PC-9 (cell line): ENCODE measurements at regions not wholly inside any gene's neighbourhood (a gene's known extent, or its start where the extent isn't known, plus 50 kb on each side); places are given as distances from the start of the nearest gene placed in this dataset.

Source experiments
- BruUV-seq: library from RNA; stranded (reverse); fragments of 400-500 nt; replicated peaks from 2 replicates; lab custom pipeline; 2021; lab: Mats Ljungman, UMichigan
- CTCF ChIA-PET: fragments of 300-600 bp; sonication (Branson Sonifier 250); formaldehyde crosslinking; loops from one replicate; lab custom pipeline; 2022; ENCODE audit warnings: antibody characterized with exemption; lab: Charles Lee
- POLR2A ChIA-PET: fragments of 300-600 bp; sonication (Branson Sonifier 250); formaldehyde crosslinking; loops from one replicate; lab custom pipeline; 2022; ENCODE audit warnings: antibody characterized with exemption; ENCODE audit not compliant: unreplicated experiment; lab: Charles Lee
- DNase-seq, 2 experiments: peaks; one replicate each; pipeline versions ENCODE4 v3.0.0 to v3.0.0-alpha.2; 2015 to 2022; ENCODE audit warnings: mixed read lengths in 1 of 2
- H2AFZ ChIP-seq: fragments of 200-600 bp; sonication (generic); 2 replicates; pipeline ENCODE4 v1.8.1; 2017; ENCODE audit warnings: antibody characterized with exemption
- H3F3A ChIP-seq: fragments of 200-600 bp; sonication (generic); 2 replicates; pipeline ENCODE4 v1.8.1; 2017; ENCODE audit warnings: antibody characterized with exemption, mild to moderate bottlenecking, low read depth; ENCODE audit not compliant: insufficient read depth
- H3K27ac ChIP-seq: fragments of 200-600 bp; sonication (generic); 2 replicates; pipeline ENCODE4 v1.6.1; 2016; ENCODE audit warnings: mixed run types
- H3K27me3 ChIP-seq: fragments of 200-600 bp; sonication (generic); 2 replicates; pipeline ENCODE4 v1.6.1; 2016; ENCODE audit warnings: low read depth, mixed run types; ENCODE audit not compliant: insufficient read depth
- H3K36me3 ChIP-seq: fragments of 200-600 bp; sonication (generic); 2 replicates; pipeline ENCODE4 v1.6.1; 2016; ENCODE audit warnings: low read depth, mixed run types
- H3K4me1 ChIP-seq: fragments of 200-600 bp; sonication (generic); replicated peaks from 2 replicates; pipeline ENCODE4 v1.6.1; 2016; ENCODE audit warnings: mixed run types; ENCODE audit not compliant: insufficient read depth
- H3K4me2 ChIP-seq: fragments of 200-600 bp; sonication (generic); 2 replicates; pipeline ENCODE4 v1.6.1; 2017; ENCODE audit warnings: mixed run types
- H3K4me3 ChIP-seq: fragments of 200-600 bp; sonication (generic); 2 replicates; pipeline ENCODE4 v1.6.1; 2016; ENCODE audit warnings: mixed run types
- H3K79me2 ChIP-seq: fragments of 200-600 bp; sonication (generic); 2 replicates; pipeline ENCODE4 v1.6.1; 2017; ENCODE audit warnings: low read depth, mixed run types
- H3K9me2 ChIP-seq: fragments of 200-600 bp; sonication (generic); 2 replicates; pipeline ENCODE4 v1.8.1; 2017; ENCODE audit warnings: mild to moderate bottlenecking; ENCODE audit not compliant: insufficient read depth
- H3K9me3 ChIP-seq: fragments of 200-600 bp; sonication (generic); 2 replicates; pipeline ENCODE4 v1.8.1; 2016; ENCODE audit warnings: low read depth; ENCODE audit not compliant: insufficient read depth
- H4K20me1 ChIP-seq: fragments of 200-600 bp; sonication (generic); 2 replicates; pipeline ENCODE4 v1.8.1; 2017; ENCODE audit not compliant: insufficient read depth
- CTCF ChIP-seq: fragments of 200-600 bp; sonication (generic); conservative IDR thresholded peaks from 2 replicates; pipeline ENCODE4 v1.6.1; 2017; ENCODE audit warnings: mixed run types, antibody characterized with exemption, mild to moderate bottlenecking, moderate library complexity
- EZH2 ChIP-seq: fragments of 200-600 bp; sonication (generic); IDR thresholded peaks from 2 replicates; pipeline ENCODE4 v1.8.0; 2017; ENCODE audit warnings: antibody characterized with exemption, low read depth
- intact Hi-C: fragments of 100-400 bp; cut with micrococcal nuclease; formaldehyde crosslinking; loops from one replicate; pipeline ENCODE4 v1.10.0; 2022; ENCODE audit not compliant: unreplicated experiment

GRCh38 chr11:95490625-95491024 lies 259.6 kb upstream of the SESN3 start:
- H3K27ac ChIP-seq, result no peak overlapping the region
- ChIA-PET CTCF (no interaction called here), POLR2A (interaction anchor here (0.6 kb wide), 1 partner anchor 45 kb away, joined by 7 read pairs; no protein-coding TSS in a partner anchor)
- H3K4me2 ChIP-seq, result no peak overlapping the region
- no peaks in the 10 kb centered on the region for H3F3A ChIP-seq
- H3K4me1 ChIP-seq, result no peaks in the 10 kb centered on the region
- no peak overlapping the region for H3K4me3 ChIP-seq
- H3K9me2 ChIP-seq, result no peaks in the 10 kb centered on the region
- no peak for DNase-seq
- H3K79me2 ChIP-seq, result no peaks in the 10 kb centered on the region
- no TSS peak for BruUV-seq
- intact Hi-C loops, result no loop called here
- H3K27me3 ChIP-seq, result peaks cover 2% of the 10 kb centered on the region; the same call in 1 of the 2 replicates
- TF ChIP-seq EZH2, result no peak
- TF ChIP-seq CTCF, result no peak
- no peaks in the 10 kb centered on the region for H3K36me3 ChIP-seq
- no peak overlapping the region for H2AFZ ChIP-seq
- no peaks in the 10 kb centered on the region for H4K20me1 ChIP-seq
- H3K9me3 ChIP-seq, result peaks cover 5% of the 10 kb centered on the region; the same call in 1 of the 2 replicates

GRCh38 chr11:95487938-95488337 lies 256.9 kb upstream of the SESN3 start:
- BruUV-seq, result no TSS peak
- peaks cover 5% of the 10 kb centered on the region; the same call in 1 of the 2 replicates for H3K27me3 ChIP-seq
- no peaks in the 10 kb centered on the region for H3K36me3 ChIP-seq
- POLR2A ChIA-PET, result no interaction called here
- TF ChIP-seq CTCF (no peak), EZH2 (no peak)
- DNase-seq, result no peak
- H3K9me3 ChIP-seq, result peaks cover 5% of the 10 kb centered on the region; the same call in 1 of the 2 replicates
- H3K4me2 ChIP-seq, result no peak overlapping the region
- H3K27ac ChIP-seq, result no peak overlapping the region
- H4K20me1 ChIP-seq, result no peaks in the 10 kb centered on the region
- H2AFZ ChIP-seq, result no peak overlapping the region
- H3K79me2 ChIP-seq, result no peaks in the 10 kb centered on the region
- H3K9me2 ChIP-seq, result no peaks in the 10 kb centered on the region
- no peaks in the 10 kb centered on the region for H3F3A ChIP-seq
- CTCF ChIA-PET, result no interaction called here
- intact Hi-C loops, result no loop called here
- H3K4me1 ChIP-seq, result no peaks in the 10 kb centered on the region
- H3K4me3 ChIP-seq, result no peak overlapping the region

GRCh38 chr11:95487391-95487790 lies 256.4 kb upstream of the SESN3 start:
- POLR2A ChIA-PET, result no interaction called here
- Histone ChIP-seq H3K4me2 (no peak overlapping the region), H4K20me1 (no peaks in the 10 kb centered on the region), H3F3A (no peaks in the 10 kb centered on the region), H3K9me3 (peaks cover 5% of the 10 kb centered on the region; the same call in 1 of the 2 replicates), H3K9me2 (no peaks in the 10 kb centered on the region), H3K4me3 (no peak overlapping the region), H3K27ac (no peak overlapping the region), H3K36me3 (no peaks in the 10 kb centered on the region), H3K79me2 (no peaks in the 10 kb centered on the region), H3K27me3 (peaks cover 5% of the 10 kb centered on the region; the same call in 1 of the 2 replicates), H3K4me1 (no peaks in the 10 kb centered on the region), H2AFZ (no peak overlapping the region)
- DNase-seq, result no peak
- intact Hi-C loops, result no loop called here
- no peak for TF ChIP-seq EZH2
- TF ChIP-seq CTCF, result no peak
- no TSS peak for BruUV-seq
- CTCF ChIA-PET, result no interaction called here
